A673 (cell line): ENCODE measurements at regions not wholly inside any gene's neighbourhood (a gene's known extent, or its start where the extent isn't known, plus 50 kb on each side); places are given as distances from the start of the nearest gene placed in this dataset.

Experiments used
- EZH2 ChIP-seq: fragments of 200-600 bp; sonication (generic); IDR thresholded peaks from 2 replicates; pipeline ENCODE4 v1.6.1; 2017; ENCODE audit warnings: borderline replicate concordance, low read depth, mild to moderate bottlenecking, mixed read lengths, antibody characterized with exemption, low read length; ENCODE audit not compliant: poor library complexity, severe bottlenecking
- TF ChIP-seq, protein P1 (sequence below): fragments of 300-800, 200-600 bp; sonication (generic); conservative IDR thresholded peaks from 2 replicates; pipeline ENCODE4 v1.5.1; 2017; ENCODE audit warnings: low read depth, mild to moderate bottlenecking, antibody characterized with exemption, low read length, moderate library complexity, mixed read lengths

DNA sequence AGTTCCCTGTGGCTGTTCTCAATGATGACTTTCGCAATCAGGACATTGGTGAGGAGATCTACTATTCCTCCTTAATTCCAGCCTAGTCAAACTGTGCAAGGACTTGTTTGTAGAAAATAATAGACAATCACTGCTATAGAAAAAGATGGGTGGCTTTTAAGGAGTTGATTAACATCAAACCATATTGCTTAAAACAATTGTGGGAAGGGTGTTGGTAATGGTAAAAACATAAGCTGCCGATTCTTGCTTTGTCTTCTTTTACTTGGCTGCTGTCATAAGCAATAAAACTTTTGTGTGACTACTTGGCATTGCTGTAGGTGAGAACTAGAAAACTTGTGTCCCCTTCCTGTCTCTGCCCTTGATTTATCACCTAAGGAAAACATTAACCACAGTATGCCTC is 561.2 kb upstream of the SEMA6A start:
- TF ChIP-seq, protein P1, sequence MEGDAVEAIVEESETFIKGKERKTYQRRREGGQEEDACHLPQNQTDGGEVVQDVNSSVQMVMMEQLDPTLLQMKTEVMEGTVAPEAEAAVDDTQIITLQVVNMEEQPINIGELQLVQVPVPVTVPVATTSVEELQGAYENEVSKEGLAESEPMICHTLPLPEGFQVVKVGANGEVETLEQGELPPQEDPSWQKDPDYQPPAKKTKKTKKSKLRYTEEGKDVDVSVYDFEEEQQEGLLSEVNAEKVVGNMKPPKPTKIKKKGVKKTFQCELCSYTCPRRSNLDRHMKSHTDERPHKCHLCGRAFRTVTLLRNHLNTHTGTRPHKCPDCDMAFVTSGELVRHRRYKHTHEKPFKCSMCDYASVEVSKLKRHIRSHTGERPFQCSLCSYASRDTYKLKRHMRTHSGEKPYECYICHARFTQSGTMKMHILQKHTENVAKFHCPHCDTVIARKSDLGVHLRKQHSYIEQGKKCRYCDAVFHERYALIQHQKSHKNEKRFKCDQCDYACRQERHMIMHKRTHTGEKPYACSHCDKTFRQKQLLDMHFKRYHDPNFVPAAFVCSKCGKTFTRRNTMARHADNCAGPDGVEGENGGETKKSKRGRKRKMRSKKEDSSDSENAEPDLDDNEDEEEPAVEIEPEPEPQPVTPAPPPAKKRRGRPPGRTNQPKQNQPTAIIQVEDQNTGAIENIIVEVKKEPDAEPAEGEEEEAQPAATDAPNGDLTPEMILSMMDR: no peak
- no peak for TF ChIP-seq EZH2
